ENCODE measurements at regions not wholly inside any gene's neighbourhood (a gene's known extent, or its start where the extent isn't known, plus 50 kb on each side); places are given as distances from the start of the nearest gene placed in this dataset.

DNA sequence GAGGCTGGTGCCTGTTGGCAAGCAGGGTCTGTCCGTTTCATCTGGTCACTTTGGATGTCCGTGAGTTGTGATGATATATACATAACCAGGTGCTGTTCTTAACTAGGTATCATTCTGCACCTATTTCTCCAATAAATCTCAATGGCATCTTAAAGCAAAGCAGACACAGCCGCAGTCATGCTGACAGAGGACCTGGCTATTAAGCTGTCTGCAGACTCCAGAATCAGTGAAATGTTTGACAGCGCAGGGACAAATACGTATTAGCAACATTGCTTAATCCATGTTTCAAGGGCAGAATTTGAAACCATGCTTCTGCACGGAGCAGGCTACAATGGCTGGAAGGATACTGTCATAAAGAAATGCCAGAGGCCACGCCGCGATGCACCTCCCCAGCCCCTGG lies 414.6 kb downstream of the ZNF516 start:
- Mint-ChIP-seq H3K4me1 (ENCODE audit: low read depth) (no peaks in the 10 kb centered on the region), H3K27ac (no peak overlapping the region), H3K27me3 (ENCODE audit: low read depth) (peaks cover 3% of the 10 kb centered on the region), H3K9me3 (no peaks in the 10 kb centered on the region), H3K4me3 (no peak overlapping the region), H3K36me3 (ENCODE audit: low read depth) (peaks cover 1% of the 10 kb centered on the region)
- DNase-seq = no peak
- intact Hi-C loops (cut with micrococcal nuclease) = no loop called here
- CTCF ChIA-PET = no interaction called here

DNA sequence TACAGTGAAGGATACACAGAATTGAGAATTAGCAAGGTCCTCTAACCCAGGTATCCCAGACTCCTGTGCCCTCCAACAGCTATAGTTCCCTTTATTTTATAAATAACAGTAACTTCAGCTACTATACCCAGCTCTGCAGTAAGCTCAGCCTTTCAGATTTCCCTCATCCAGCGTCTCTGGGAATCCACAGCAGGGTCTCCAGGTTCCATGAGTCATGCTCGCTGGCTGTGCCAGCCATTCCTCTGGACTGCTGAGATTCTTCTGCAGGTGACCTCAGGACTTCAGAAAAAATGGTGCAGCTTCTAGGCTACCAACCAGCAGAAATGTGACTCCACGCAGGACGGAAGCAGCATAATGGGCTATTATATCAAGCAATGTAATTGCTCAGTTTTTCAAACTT lies 419.3 kb downstream of the ZNF516 start:
- no peak overlapping the region for H3K4me3 Mint-ChIP-seq
- no peaks in the 10 kb centered on the region for H3K9me3 Mint-ChIP-seq
- DNase-seq = no peak
- intact Hi-C loops (cut with micrococcal nuclease) = no loop called here
- H3K36me3 Mint-ChIP-seq (ENCODE audit: low read depth) = no peaks in the 10 kb centered on the region
- peaks cover 3% of the 10 kb centered on the region for H3K27me3 Mint-ChIP-seq (ENCODE audit: low read depth)
- CTCF ChIA-PET = no interaction called here
- H3K27ac Mint-ChIP-seq = no peak overlapping the region
- H3K4me1 Mint-ChIP-seq (ENCODE audit: low read depth) = no peaks in the 10 kb centered on the region

DNA sequence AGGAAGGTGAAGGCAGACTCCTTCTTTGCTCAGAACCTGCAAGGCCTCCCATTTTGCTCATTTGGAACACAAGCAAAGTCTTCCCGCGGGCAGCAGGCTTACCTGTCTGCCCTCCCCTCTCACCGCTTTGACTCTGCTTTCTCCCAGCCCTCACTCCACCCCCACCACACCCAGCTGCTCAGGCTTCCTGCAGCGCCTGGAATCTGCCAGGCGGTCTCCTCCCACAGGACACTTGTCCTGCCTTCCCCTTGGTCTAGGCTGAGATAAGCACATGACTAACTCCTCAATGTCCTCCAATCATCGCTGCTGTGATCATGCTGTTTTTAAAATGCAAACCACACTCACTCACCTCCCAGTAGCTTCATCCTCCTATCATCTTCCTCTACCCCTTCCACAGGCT lies 430.0 kb downstream of the ZNF516 start:
- CTCF ChIA-PET = no interaction called here
- Mint-ChIP-seq H3K4me1 (ENCODE audit: low read depth) (no peaks in the 10 kb centered on the region), H3K27me3 (ENCODE audit: low read depth) (peaks cover 10% of the 10 kb centered on the region), H3K9me3 (no peaks in the 10 kb centered on the region), H3K4me3 (no peak overlapping the region), H3K27ac (no peak overlapping the region), H3K36me3 (ENCODE audit: low read depth) (no peaks in the 10 kb centered on the region)
- no peak for DNase-seq
- intact Hi-C loops (cut with micrococcal nuclease) = no loop called here

DNA sequence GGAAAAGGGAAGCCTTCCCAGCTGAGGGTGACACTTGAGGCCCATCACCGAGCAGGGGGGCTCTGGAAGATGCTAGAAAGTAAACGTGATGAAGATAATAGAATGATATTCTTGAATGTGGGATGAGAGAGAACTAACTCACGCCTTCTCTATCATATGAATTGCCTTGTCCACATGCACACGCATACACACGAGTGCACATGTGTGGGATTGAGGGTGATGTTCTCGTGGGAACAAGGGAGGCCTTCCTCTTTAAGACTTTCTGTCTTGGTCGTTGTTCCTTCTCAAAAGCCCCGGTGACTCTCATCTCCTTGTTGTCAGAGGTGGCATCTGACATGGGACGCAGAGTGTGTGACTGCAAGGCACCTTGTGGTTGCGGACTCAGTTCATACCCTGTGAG lies 436.9 kb downstream of the ZNF516 start:
- Mint-ChIP-seq H3K27me3 (ENCODE audit: low read depth) (no peaks in the 10 kb centered on the region), H3K27ac (no peak overlapping the region), H3K4me1 (ENCODE audit: low read depth) (no peaks in the 10 kb centered on the region), H3K4me3 (no peak overlapping the region), H3K36me3 (ENCODE audit: low read depth) (no peaks in the 10 kb centered on the region), H3K9me3 (no peaks in the 10 kb centered on the region)
- CTCF ChIA-PET = no interaction called here
- intact Hi-C loops (cut with micrococcal nuclease) = no loop called here
- DNase-seq = no peak

DNA sequence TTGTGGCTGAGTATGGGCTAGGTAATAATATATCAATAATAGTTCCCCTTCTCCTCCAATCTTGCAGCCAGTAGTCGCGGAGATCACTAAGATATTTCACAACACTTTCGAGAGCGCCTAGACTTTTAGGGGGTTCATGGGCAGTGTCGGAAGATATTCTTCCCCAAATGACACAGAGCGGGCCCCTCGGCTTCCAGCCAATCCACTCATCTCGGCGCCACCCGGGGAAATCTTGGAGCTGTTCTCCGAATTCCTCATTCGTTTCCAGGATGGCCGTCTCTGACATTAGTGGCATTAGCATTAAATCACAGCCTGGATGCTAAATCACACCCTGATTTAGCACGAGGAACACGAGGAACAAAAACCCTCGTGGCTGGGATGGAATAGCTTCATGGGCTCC lies 437.7 kb downstream of the ZNF516 start:
- intact Hi-C loops (cut with micrococcal nuclease) = no loop called here
- no peaks in the 10 kb centered on the region for H3K9me3 Mint-ChIP-seq
- no peaks in the 10 kb centered on the region for H3K27me3 Mint-ChIP-seq (ENCODE audit: low read depth)
- no peaks in the 10 kb centered on the region for H3K36me3 Mint-ChIP-seq (ENCODE audit: low read depth)
- no peak overlapping the region for H3K4me3 Mint-ChIP-seq
- CTCF ChIA-PET = no interaction called here
- DNase-seq = no peak
- H3K4me1 Mint-ChIP-seq (ENCODE audit: low read depth) = no peaks in the 10 kb centered on the region
- H3K27ac Mint-ChIP-seq = no peak overlapping the region

DNA sequence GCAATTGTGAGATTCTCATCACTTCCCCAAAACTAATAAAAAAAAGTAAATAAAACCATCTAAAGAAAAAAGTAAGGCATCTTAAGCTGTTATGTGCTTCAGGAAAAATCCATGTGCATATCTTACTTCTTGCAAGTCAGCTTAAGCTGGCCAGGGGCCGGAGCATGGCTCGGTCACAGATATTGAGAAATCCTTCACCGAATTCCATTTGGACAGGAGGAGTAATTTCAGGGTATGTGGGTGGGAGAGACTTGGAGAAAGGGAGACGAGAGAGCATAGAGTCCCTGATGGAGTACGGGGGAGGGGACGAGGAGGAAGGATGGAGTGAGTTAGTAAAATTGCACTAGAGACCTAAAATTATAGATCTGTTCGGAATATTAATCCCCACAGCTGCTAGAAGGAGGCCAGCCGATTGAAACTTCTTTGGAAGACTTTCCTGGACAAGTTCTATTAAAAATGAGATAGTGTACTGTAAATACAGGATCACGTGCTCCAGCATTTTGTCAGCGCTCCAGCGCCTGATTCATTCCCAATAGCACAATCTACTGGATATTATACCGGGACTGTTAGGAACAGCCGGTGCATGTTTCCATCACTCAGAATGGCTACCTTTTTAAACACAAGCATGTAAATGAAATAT lies 438.5 kb downstream of the ZNF516 start:
- no peak overlapping the region for H3K27ac Mint-ChIP-seq
- H3K4me3 Mint-ChIP-seq = no peak overlapping the region
- no peaks in the 10 kb centered on the region for H3K36me3 Mint-ChIP-seq (ENCODE audit: low read depth)
- H3K4me1 Mint-ChIP-seq (ENCODE audit: low read depth) = no peaks in the 10 kb centered on the region
- no peaks in the 10 kb centered on the region for H3K9me3 Mint-ChIP-seq
- DNase-seq = no peak
- CTCF ChIA-PET = interaction anchor here (0.7 kb wide), 1 partner anchor 103 kb away, joined by 5 read pairs; no protein-coding TSS in a partner anchor
- intact Hi-C loops (cut with micrococcal nuclease) = no loop called here
- no peaks in the 10 kb centered on the region for H3K27me3 Mint-ChIP-seq (ENCODE audit: low read depth)

DNA sequence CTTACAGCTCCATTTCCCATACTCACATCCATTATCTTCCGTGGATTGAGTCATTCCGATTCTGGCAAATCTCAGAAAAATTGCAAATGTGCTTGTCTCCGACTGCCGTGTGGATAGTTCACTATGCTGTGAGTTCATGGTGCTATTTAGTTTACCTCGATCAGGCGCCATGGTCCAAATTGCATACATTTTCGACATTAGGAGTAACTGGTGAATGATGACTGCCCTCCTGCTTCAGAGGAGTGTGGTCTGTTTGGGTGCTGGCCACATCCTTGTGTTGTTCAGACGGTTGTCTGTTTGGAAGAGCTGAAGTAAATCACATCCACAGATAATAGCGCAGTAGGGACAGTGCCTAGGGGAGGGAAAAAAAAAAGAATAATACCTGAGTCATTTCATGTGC lies 439.5 kb downstream of the ZNF516 start:
- H3K4me1 Mint-ChIP-seq (ENCODE audit: low read depth) = no peaks in the 10 kb centered on the region
- no peak overlapping the region for H3K4me3 Mint-ChIP-seq
- peaks cover 3% of the 10 kb centered on the region for H3K27me3 Mint-ChIP-seq (ENCODE audit: low read depth)
- H3K9me3 Mint-ChIP-seq = no peaks in the 10 kb centered on the region
- intact Hi-C loops (cut with micrococcal nuclease) = no loop called here
- CTCF ChIA-PET = interaction anchor here (0.7 kb wide), 1 partner anchor 104 kb away, joined by 5 read pairs; no protein-coding TSS in a partner anchor
- DNase-seq = no peak
- H3K36me3 Mint-ChIP-seq (ENCODE audit: low read depth) = no peaks in the 10 kb centered on the region
- H3K27ac Mint-ChIP-seq = no peak overlapping the region

DNA sequence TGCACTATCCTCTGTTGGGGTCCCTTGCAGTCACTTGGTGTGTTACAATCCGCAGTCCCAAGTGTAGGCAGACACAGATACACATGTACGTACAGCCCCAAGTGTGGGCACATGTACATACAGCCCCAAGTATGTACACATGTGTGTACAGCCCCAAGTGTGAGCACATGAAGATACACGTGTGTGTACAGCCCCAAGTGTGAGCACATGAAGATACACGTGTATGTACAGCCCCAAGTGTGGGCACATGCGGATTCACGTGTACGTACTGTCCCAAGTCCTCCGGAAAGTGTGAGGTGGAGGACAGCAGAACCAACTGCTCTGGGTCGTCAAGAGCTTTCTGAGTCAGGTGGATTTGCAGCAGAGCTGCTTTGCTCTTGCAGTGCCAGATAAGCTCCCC lies 440.0 kb downstream of the ZNF516 start:
- DNase-seq = no peak
- peaks cover 3% of the 10 kb centered on the region for H3K27me3 Mint-ChIP-seq (ENCODE audit: low read depth)
- H3K36me3 Mint-ChIP-seq (ENCODE audit: low read depth) = no peaks in the 10 kb centered on the region
- CTCF ChIA-PET = no interaction called here
- no peaks in the 10 kb centered on the region for H3K9me3 Mint-ChIP-seq
- intact Hi-C loops (cut with micrococcal nuclease) = no loop called here
- H3K4me1 Mint-ChIP-seq (ENCODE audit: low read depth) = no peaks in the 10 kb centered on the region
- no peak overlapping the region for H3K27ac Mint-ChIP-seq
- H3K4me3 Mint-ChIP-seq = no peak overlapping the region

DNA sequence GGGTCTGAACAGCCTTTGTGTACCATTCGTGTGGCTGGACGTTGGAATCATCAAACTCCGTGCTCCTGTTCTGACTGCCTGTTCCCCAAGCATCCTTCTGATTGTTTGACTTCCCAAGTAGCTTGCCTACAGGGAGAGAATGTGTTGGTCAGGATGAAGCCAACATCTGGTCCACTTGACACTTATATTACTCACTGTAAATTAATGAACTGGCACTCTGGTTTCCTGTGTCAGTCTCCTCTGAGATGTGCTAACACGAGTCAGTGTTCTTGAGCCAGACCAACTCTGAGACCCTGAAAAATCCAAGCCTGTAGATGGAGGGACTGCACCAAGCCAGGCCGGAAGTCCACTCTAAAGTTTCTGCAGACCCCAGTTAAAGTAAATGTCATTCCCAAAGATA lies 440.9 kb downstream of the ZNF516 start:
- Mint-ChIP-seq H3K27me3 (ENCODE audit: low read depth) (peaks cover 3% of the 10 kb centered on the region), H3K9me3 (no peaks in the 10 kb centered on the region), H3K36me3 (ENCODE audit: low read depth) (no peaks in the 10 kb centered on the region), H3K4me3 (no peak overlapping the region), H3K4me1 (ENCODE audit: low read depth) (no peaks in the 10 kb centered on the region), H3K27ac (no peak overlapping the region)
- CTCF ChIA-PET = no interaction called here
- no peak for DNase-seq
- intact Hi-C loops (cut with micrococcal nuclease) = no loop called here

DNA sequence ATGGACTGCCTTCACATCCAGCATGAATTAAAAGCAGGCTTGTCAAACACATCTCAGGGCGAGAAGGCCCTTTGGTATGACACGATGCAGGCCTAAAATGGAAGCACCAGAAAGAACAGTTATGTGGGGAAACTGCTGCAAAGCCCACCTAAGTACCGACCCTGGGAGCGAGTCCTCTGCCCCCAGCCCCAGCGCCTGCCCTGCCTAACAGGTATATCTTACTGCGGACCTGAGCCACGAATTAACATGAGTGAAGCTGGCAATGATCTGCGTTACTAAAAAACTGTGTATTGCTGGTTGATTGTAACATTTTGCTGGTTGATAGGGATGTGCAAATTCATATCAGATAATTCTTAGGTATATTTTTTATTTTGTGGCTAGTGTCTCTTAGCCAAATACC lies 441.5 kb downstream of the ZNF516 start:
- no peak for DNase-seq
- intact Hi-C loops (cut with micrococcal nuclease) = no loop called here
- CTCF ChIA-PET = no interaction called here
- Mint-ChIP-seq H3K4me1 (ENCODE audit: low read depth) (no peaks in the 10 kb centered on the region), H3K36me3 (ENCODE audit: low read depth) (no peaks in the 10 kb centered on the region), H3K4me3 (no peak overlapping the region), H3K27me3 (ENCODE audit: low read depth) (peaks cover 3% of the 10 kb centered on the region), H3K9me3 (no peaks in the 10 kb centered on the region), H3K27ac (no peak overlapping the region)

DNA sequence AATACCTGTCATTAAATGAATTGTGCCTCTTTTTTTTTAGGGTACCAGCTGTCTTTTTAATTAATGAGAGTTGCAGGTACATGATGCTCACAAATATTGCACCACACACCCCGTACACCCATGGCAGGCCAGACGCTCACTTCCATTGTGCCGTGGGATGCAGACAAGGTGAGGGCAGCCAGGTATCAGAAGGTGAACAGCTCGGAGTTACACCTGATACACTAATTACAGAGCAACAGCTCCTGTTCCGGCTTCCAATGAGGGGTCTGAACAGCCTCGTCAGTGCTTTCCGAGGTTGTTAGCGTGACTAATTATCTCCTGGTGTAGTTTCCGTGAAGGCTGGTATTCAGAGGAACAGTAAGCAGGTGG lies 442.8 kb downstream of the ZNF516 start:
- Mint-ChIP-seq H3K27me3 (ENCODE audit: low read depth) (peaks cover 3% of the 10 kb centered on the region), H3K27ac (no peak overlapping the region), H3K36me3 (ENCODE audit: low read depth) (no peaks in the 10 kb centered on the region), H3K9me3 (no peaks in the 10 kb centered on the region), H3K4me1 (ENCODE audit: low read depth) (no peaks in the 10 kb centered on the region), H3K4me3 (no peak overlapping the region)
- CTCF ChIA-PET = interaction anchor here (0.5 kb wide), 1 partner anchor 1660 kb away, joined by 3 read pairs; no protein-coding TSS in a partner anchor
- DNase-seq = no peak
- intact Hi-C loops (cut with micrococcal nuclease) = no loop called here

DNA sequence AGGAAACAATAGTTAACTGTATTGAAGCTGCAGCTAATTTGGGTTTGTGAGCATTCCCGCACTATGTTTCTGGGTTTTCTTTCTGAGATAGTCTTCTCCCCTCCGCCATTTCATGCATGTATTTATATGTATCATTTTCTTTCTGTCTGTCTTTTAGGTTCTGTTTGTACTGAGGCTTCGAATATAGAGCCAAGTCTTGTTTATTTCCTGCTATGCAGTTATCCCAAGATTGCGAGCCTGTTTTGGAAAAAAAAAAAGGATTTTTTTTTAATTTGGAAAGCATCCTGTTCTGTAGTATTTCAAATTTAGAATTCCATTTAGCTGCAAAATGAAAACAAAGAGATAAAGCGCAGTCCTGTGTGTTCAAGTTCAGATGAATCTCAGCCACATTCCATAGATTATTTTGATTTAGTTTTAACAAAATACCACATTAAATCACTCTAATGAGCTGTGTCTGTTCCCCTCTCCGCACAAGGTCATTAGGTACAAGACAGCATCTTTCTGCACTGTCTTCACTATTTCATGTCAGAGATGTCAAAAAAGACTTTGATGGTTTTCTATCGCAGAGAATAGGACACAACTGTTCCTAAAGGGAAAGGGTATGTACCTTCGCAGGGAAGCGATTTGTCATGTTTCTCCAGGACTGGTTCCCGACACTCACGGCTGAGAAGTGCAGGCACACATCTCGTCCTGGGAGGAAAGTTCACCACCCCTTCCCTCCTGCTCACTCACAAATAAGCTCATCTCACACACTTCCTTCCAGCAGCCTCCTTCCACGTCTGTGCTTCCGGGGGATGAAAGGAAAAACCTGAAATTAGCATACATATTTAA lies 443.4 kb downstream of the ZNF516 start:
- no peak overlapping the region for H3K27ac Mint-ChIP-seq
- H3K4me1 Mint-ChIP-seq (ENCODE audit: low read depth) = no peaks in the 10 kb centered on the region
- peaks cover 3% of the 10 kb centered on the region for H3K27me3 Mint-ChIP-seq (ENCODE audit: low read depth)
- no peak for DNase-seq
- H3K4me3 Mint-ChIP-seq = no peak overlapping the region
- intact Hi-C loops (cut with micrococcal nuclease) = no loop called here
- CTCF ChIA-PET = interaction anchor here (0.5 to 0.6 kb wide), 2 partner anchors 196 to 1661 kb away, joined by 3 to 4 read pairs; no protein-coding TSS in a partner anchor
- no peaks in the 10 kb centered on the region for H3K36me3 Mint-ChIP-seq (ENCODE audit: low read depth)
- H3K9me3 Mint-ChIP-seq = no peaks in the 10 kb centered on the region

DNA sequence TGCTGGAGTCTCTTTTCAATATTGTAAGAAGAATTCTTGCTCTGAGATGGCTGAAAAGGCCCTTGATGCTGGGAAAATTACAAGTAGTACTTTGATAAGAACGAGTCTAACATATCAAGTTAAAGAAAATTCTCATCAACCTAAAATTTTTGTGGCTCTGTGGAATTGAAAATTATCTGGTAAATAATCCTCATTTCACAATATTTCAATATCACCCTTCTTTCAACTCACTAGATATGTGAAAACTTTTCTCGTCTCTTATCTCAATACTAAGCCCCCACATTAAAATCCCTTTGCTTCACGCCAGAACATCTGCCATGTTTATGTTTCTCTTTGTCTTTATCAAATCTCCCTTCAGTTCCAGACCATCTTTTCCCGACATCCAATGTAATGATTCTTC lies 448.8 kb downstream of the ZNF516 start:
- Mint-ChIP-seq H3K9me3 (no peaks in the 10 kb centered on the region), H3K36me3 (ENCODE audit: low read depth) (no peaks in the 10 kb centered on the region), H3K27ac (no peak overlapping the region), H3K4me1 (ENCODE audit: low read depth) (no peaks in the 10 kb centered on the region), H3K4me3 (no peak overlapping the region), H3K27me3 (ENCODE audit: low read depth) (peaks cover 5% of the 10 kb centered on the region)
- CTCF ChIA-PET = no interaction called here
- intact Hi-C loops (cut with micrococcal nuclease) = no loop called here
- DNase-seq = no peak

All from activated naive CD4-positive, alpha-beta T cell treated with anti-CD3 and anti-CD28 coated beads for 36 hours (primary cell).